Mesothelial cell of epicardium (in vitro differentiated cells): ENCODE measurements at regions not wholly inside any gene's neighbourhood (a gene's known extent, or its start where the extent isn't known, plus 50 kb on each side); places are given as distances from the start of the nearest gene placed in this dataset.
"Not testable (repeated sequence)": the region's sequence is repeated elsewhere in the genome, so short reads cannot be mapped to it uniquely, and the experiment has no call there.

ENCODE experiments used
- DNase-seq, 2 experiments: peaks; one replicate each; pipeline ENCODE4 v3.0.0; 2021; ENCODE audit warnings: low spot score in 2 of 2; ENCODE audit not compliant: unreplicated experiment in 2 of 2
- H3K27ac Mint-ChIP-seq: 2 replicates; pipeline ENCODE4 v1.8.0; 2021; ENCODE audit warnings: mixed read lengths
- H3K27me3 Mint-ChIP-seq: 2 replicates; pipeline ENCODE4 v1.8.0; 2021; ENCODE audit warnings: low read depth, mixed read lengths
- H3K36me3 Mint-ChIP-seq: 2 replicates; pipeline ENCODE4 v1.8.0; 2021; ENCODE audit warnings: mixed read lengths
- H3K4me1 Mint-ChIP-seq: 2 replicates; pipeline ENCODE4 v1.8.0; 2021; ENCODE audit warnings: mixed read lengths
- H3K4me3 Mint-ChIP-seq: 2 replicates; pipeline ENCODE4 v1.8.0; 2021; ENCODE audit warnings: mild to moderate bottlenecking, moderate library complexity, mixed read lengths
- H3K9me3 Mint-ChIP-seq: 2 replicates; pipeline ENCODE4 v1.8.0; 2021; ENCODE audit warnings: mixed read lengths
- CTCF ChIP-seq: fragments of 200-600 bp; sonication (generic); IDR thresholded peaks from one replicate; pipeline ENCODE4 v1.5.0; 2021; ENCODE audit warnings: antibody characterized with exemption; ENCODE audit not compliant: unreplicated experiment

GRCh38 chrX:56462389-56462788 lies 101.0 kb upstream of the UBQLN2 start:
- Mint-ChIP-seq H3K9me3 (peaks cover 78% of the 10 kb centered on the region), H3K27me3 (no peaks in the 10 kb centered on the region)
- TF ChIP-seq CTCF = no peak

DNA sequence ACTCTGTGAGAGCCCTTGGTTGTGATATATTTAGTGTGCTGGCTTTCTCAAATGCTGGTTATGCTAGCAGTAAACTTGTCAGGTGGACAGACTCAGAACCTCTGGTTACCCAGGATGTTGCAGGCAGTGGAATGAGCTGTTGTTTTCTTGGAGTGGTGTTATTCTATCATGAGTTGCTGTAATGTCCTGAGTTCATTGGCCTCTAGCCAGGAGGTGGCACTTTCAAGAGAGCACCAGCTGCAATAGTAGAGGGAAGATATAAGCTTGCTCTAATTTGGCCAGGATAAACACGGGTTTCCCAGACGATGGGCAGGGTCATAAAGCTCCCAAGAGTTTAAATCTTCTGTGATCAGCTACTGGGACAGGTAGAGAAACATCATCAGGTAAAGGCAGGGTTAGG lies 95.0 kb upstream of the UBQLN2 start:
- Mint-ChIP-seq H3K36me3 (no peaks in the 10 kb centered on the region), H3K4me1 (no peaks in the 10 kb centered on the region), H3K27me3 (no peaks in the 10 kb centered on the region), H3K9me3 (peaks cover 78% of the 10 kb centered on the region), H3K4me3 (no peak overlapping the region), H3K27ac (no peak overlapping the region)
- no peak for TF ChIP-seq CTCF
- DNase-seq = no peak

More at GRCh38 chrX:56462389-56462788, 101.0 kb upstream of the UBQLN2 start:
- no peak for DNase-seq
- H3K27ac Mint-ChIP-seq = no peak overlapping the region
- no peaks in the 10 kb centered on the region for H3K36me3 Mint-ChIP-seq
- no peaks in the 10 kb centered on the region for H3K4me1 Mint-ChIP-seq
- no peak overlapping the region for H3K4me3 Mint-ChIP-seq

- not testable (repeated sequence) for H3K4me1 Mint-ChIP-seq, H3K4me3 Mint-ChIP-seq, H3K27me3 Mint-ChIP-seq, H3K36me3 Mint-ChIP-seq, DNase-seq, H3K27ac Mint-ChIP-seq
- H3K9me3 Mint-ChIP-seq = peaks cover 74% of the 10 kb centered on the region
These were observed 68.5 kb upstream of the UBQLN2 start for GRCh38 chrX:56494923-56495322.

DNA sequence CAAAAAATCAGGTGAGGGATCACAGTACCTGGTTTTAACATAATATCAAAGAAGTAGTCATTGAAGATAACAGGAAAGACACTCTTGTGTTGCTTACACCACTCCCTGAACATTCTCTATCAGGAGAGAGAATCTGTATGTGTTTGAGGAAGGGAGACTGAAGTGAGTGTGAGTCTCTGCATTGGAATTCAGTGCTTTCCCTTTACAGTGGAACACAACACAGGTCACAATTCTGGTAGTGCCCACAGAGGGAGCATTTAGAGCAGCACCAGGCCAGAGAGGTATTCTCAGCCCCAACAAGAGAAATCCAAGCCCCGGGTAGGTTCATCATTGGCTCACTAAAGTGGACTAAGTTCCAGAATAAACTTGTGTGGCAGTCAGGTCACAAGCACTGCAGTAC lies 64.7 kb upstream of the UBQLN2 start:
- no peak for DNase-seq
- H3K9me3 Mint-ChIP-seq = peaks cover 75% of the 10 kb centered on the region
- no peaks in the 10 kb centered on the region for H3K27me3 Mint-ChIP-seq
- no peaks in the 10 kb centered on the region for H3K36me3 Mint-ChIP-seq
- H3K27ac Mint-ChIP-seq = no peak overlapping the region
- H3K4me3 Mint-ChIP-seq = no peak overlapping the region
- no peaks in the 10 kb centered on the region for H3K4me1 Mint-ChIP-seq
- no peak for TF ChIP-seq CTCF

- Mint-ChIP-seq H3K27ac (no peak overlapping the region), H3K9me3 (peaks cover 75% of the 10 kb centered on the region), H3K4me3 (no peak overlapping the region), H3K36me3 (no peaks in the 10 kb centered on the region), H3K4me1 (no peaks in the 10 kb centered on the region), H3K27me3 (no peaks in the 10 kb centered on the region)
- no peak for DNase-seq
- no peak for TF ChIP-seq CTCF
These were observed 64.1 kb upstream of the UBQLN2 start for GRCh38 chrX:56499372-56499771.

DNA sequence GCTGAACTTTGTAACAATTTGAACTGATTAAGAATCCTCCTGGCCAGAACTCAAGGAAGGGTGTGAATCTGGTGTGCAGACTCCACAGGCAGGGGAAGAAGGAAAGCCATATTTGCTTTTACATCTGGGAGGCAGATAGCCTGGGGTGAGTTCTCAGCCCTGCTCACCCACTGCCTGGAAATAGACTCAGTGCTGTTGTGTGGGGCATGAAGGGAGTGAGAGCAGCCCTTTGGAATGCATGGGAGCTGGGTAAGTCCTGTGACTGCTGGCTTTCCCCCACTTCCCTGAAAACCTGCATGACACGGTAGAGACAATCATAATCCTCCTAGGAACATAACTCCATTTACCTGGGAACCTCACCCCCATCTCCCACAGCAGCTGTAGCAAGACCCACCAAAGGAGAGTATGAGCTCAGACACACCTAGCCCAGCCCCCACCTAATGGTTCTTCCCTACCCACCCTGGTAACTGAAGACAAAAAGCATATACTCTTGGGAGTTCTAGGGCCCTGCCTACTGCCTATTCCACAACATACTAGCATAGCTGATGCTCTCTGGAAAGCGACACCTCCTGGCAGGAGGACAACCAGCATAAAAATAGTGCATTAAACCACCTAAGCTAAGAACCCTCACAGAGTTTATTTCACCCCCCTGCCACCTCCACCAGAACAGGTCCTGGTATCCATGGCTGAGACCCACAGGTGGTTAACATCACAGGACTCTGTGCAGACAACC lies 59.3 kb upstream of the UBQLN2 start:
- no peak for TF ChIP-seq CTCF
- Mint-ChIP-seq H3K9me3 (peaks cover 85% of the 10 kb centered on the region), H3K36me3 (no peaks in the 10 kb centered on the region), H3K4me1 (no peaks in the 10 kb centered on the region), H3K4me3 (no peak overlapping the region), H3K27ac (no peak overlapping the region), H3K27me3 (no peaks in the 10 kb centered on the region)
- DNase-seq = no peak
